ENCODE measurements at regions not wholly inside any gene's neighbourhood (a gene's known extent, or its start where the extent isn't known, plus 50 kb on each side); places are given as distances from the start of the nearest gene placed in this dataset.
"Not testable (repeated sequence)": the region's sequence is repeated elsewhere in the genome, so short reads cannot be mapped to it uniquely, and the experiment has no call there.

- DNase-seq (ENCODE audit: low spot score) = not testable (repeated sequence)
Observed at GRCh38 chr10:33007731-33008381, 49.8 kb upstream of the ITGB1 start.
